Femur (tissue), 1 donor: ENCODE measurements at regions not wholly inside any gene's neighbourhood (a gene's known extent, or its start where the extent isn't known, plus 50 kb on each side); places are given as distances from the start of the nearest gene placed in this dataset.
A peak's percentile ranks its signal among the peaks of the same experiment; 100 is the strongest.

Experiments used
- DNase-seq: peaks from one replicate; pipeline ENCODE4 v3.0.0-alpha.2; 2017

GRCh38 chr7:46029111-46029704, 108.1 kb upstream of the IGFBP3 start:
- DNase-seq: no peak

DNA sequence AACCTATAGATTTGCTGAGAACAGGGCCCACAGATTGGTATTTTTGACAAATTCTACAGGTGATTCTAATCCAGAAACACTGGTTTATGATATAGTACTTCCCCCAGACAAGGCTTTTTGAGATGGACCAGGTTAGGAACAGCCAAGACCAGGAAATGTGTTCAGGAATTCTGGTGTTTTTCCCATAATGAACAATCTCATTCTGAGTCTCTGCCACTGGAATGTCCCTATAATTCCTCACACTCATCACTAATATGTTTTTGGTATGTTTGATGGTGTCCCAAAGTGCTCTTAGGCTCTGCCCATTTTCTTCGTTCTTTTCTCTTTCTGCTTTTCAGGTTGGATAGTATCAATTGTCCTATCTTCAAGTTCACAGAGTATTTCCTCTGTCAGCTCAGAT, 107.2 kb upstream of the IGFBP3 start:
- no peak for DNase-seq

GRCh38 chr7:46026741-46027140, 105.7 kb upstream of the IGFBP3 start:
- DNase-seq: no peak

- DNase-seq: no peak
These were observed 103.3 kb upstream of the IGFBP3 start for GRCh38 chr7:46024263-46024916.

DNA sequence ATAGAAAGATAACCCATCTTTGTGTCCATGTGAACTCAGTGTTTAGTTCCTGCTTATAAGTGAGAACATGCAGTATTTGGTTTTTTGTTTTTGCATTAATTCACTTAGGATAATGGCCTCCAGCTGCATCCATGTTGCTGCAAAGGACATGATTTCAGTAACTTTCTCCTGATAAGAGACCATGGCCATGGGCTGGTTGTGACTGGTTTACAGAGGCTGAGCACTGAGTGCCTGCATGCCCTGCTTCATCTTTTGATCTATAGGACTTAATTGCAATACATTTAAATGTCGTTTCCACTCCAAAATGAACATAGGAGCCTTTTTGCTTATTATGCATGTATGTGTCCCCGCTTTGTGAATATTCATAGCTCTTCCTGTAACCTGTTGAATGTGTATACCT, 101.3 kb upstream of the IGFBP3 start:
- DNase-seq: no peak

- peak; percentile 83 for DNase-seq
These were observed 94.2 kb upstream of the IGFBP3 start for GRCh38 chr7:46015107-46015868.

- DNase-seq: no peak
These were observed 90.4 kb upstream of the IGFBP3 start for GRCh38 chr7:46011501-46011900.

- DNase-seq: no peak
These were observed 90.0 kb upstream of the IGFBP3 start for GRCh38 chr7:46011059-46011458.

DNA sequence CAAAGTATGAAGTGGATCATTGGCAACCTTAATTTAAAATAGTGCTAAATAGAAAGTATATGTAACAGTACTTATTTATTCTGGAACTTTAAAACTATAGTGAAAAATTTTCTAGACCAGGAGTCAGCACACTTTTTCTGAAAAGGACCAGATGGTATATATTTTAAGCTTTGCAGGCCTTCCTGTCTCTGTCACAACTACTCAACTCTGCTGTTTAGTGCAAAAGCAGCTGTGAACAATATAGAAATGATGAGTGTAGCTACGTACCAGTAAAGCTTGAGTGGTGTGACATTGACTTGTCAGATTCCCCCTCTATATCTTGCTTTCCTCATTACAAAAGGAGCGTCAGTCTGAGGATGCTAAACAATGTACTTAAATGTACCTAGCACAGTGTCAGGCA, 88.1 kb upstream of the IGFBP3 start:
- DNase-seq: no peak

- DNase-seq: peak; percentile 63
These were observed 87.0 kb upstream of the IGFBP3 start for GRCh38 chr7:46007990-46008643.

- DNase-seq: no peak
These were observed 86.1 kb upstream of the IGFBP3 start for GRCh38 chr7:46007194-46007593.

DNA sequence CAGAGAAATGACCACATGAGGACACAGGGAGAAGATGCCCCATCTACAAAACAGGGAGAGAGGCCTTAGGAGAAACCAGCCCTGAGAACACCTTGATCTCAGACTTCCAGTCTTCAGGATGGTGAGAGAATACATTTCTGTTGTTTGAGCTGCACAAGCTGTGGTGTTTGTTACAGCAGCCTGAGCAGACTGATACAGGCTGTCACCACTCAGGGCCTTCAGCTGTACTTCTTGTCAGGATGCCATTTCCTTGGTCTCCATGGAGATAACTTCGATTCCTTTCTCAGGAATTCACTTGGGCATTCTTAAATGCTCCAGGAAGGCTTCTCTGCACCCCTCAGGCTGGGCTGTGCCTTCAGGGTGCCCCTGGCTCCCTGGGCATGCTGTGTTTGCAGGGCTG, 85.7 kb upstream of the IGFBP3 start:
- DNase-seq: no peak

DNA sequence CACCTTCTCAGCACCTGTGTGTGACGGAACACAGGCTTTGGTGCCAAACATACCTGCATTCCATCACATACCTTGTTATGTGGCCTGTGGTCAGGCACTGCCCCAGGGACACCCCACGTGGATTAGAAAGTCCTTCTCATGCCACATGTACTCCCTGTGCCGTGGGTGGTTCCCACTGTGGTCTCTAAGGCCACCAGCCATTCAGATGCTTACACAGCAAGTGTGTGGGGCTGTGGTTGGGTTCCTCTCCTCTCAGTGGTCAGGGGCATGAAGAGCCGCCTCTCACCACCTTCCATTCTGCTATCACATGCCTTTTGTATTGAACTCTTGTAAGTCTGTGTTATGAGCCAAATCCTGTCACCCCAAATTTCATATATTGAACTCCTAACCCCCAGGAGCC, 85.1 kb upstream of the IGFBP3 start:
- DNase-seq: no peak

DNA sequence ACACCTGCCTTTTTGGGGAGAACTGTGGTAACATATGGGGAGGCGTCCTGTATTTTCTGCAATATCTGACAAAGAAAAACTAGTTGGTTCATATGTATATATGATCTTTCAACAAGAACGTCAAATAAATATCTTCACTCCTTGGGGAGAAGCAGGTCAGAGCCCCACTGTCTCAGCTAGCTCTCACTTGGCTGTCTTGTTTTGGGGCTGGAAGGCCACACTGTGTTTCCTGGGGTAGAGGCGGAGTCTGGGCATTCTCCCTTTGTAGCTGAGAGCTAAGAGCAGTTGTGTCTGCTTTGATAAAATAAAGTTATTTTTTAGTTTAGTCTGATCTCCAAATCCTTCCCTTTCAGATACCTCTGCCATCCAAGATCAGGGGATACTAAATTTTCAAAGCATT, 83.9 kb upstream of the IGFBP3 start:
- DNase-seq: no peak

DNA sequence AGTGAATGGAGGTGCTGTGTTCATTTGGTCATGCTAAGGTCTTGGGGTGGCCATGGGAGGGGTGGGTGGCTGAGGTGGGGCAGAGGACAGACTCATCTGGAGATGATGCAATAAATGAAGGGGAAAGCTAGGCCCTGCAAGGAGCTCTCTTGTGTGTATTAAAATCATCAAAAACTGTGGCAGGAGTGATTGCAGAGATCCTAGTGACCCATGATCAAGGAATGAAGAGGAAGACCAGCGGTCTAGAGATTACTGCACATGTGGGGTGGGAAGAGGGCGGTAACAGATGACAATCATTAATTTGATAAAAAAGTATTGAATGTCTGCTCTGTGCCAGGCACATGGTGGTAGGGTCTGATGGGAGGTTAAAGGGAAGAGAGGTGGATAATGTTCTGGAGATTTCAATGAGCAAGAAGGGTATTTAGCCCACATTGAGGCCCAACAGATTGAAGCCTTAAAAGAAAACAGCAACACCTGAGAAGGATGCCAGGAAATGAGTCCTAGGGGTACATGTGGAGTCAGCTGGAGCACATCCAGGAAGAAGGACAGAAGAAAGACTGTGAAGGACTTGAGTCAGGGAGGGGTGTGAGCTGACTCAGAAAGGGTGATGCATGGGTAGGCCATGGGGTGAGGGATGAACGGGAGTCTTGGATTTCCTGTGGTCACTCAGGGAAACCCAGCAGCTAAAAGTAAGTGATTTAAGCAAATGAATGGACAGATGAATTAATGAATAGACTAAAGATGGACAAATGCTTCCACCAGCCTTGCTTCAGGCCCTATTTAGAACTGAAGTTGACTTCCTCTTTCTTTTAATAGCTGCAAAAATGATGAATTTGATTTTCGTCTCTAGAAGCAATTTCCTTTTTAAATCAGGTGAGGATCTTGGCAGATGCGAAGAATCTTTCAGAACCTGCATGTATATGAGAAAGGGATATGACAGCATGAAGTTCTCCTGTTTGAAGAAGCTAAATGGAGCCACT, 83.1 kb upstream of the IGFBP3 start:
- no peak for DNase-seq

DNA sequence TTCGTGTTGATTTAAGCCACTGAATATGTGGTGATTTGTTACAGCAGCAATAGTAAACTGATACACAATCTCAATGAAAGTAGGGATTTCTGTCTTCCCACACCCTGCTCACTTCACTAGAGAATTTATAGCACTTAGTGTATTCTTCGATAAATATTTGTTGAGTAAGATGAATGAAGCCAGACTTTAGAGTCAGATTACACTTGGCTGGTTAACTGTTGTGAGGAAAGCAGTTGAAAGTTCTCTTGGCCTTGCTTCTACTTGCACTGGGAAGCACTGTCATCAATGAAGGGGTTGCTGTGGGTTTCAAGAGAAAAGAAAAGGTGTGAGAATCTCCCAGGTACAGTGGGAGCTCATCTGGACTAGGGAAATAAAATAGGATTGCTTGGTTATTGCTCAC, 82.1 kb upstream of the IGFBP3 start:
- DNase-seq: no peak

- DNase-seq: no peak
These were observed 79.4 kb upstream of the IGFBP3 start for GRCh38 chr7:46000513-46000912.

DNA sequence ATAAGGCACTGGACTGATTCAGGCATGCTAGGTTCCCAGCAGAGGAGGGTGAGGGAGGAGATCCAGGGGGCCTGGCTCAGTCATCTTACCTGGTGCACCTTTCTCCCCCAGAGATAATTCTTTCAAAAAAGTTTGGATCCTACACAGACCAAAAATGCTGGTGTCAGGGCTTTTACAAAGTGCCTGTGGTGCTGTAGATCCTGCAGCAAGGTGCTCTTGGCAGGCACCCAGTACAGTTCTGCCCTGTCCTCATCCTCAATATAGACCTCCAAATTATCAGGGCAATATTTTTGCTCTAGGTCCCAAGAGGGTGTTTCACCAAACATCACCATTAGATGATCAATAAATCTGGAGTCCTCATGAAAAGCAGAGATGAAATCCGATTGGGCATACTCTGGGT, 78.5 kb upstream of the IGFBP3 start:
- DNase-seq: no peak

- DNase-seq: no peak
These were observed 77.4 kb upstream of the IGFBP3 start for GRCh38 chr7:45998506-45998905.

GRCh38 chr7:45993621-45994020, 72.5 kb upstream of the IGFBP3 start:
- no peak for DNase-seq

- no peak for DNase-seq
These were observed 71.8 kb upstream of the IGFBP3 start for GRCh38 chr7:45992826-45993225.

GRCh38 chr7:45990276-45990675, 69.2 kb upstream of the IGFBP3 start:
- peak; percentile 1 for DNase-seq
